Astrocyte (in vitro differentiated cells and primary cell): ENCODE measurements at regions not wholly inside any gene's neighbourhood (a gene's known extent, or its start where the extent isn't known, plus 50 kb on each side); places are given as distances from the start of the nearest gene placed in this dataset.
"Not testable (repeated sequence)": the region's sequence is repeated elsewhere in the genome, so short reads cannot be mapped to it uniquely, and the experiment has no call there.

ENCODE experiments used
- DNase-seq: peaks from one replicate; pipeline ENCODE4 v3.0.0-alpha.2; 2010; ENCODE audit warnings: low read depth
- FAIRE-seq: peaks from 2 replicates; lab custom pipeline; 2011; peaks lifted over from hg19 to GRCh38; lab: Jason Lieb, UNC
- H2AFZ ChIP-seq: 2 replicates; pipeline ENCODE4 v1.6.0; 2012; ENCODE audit warnings: low read depth, low read length, inconsistent platforms
- H3K27ac ChIP-seq: 2 replicates; pipeline ENCODE4 v1.5.1; 2011; ENCODE audit warnings: low read depth, low read length, inconsistent platforms
- H3K27me3 ChIP-seq: 2 replicates; pipeline ENCODE4 v1.6.0; 2011; ENCODE audit warnings: low read length, inconsistent platforms; ENCODE audit not compliant: insufficient read depth
- H3K36me3 ChIP-seq: 2 replicates; pipeline ENCODE4 v1.5.1; 2011; ENCODE audit warnings: low read length, inconsistent platforms; ENCODE audit not compliant: insufficient read depth
- H3K4me1 ChIP-seq: 2 replicates; pipeline ENCODE4 v1.5.1; 2011; ENCODE audit warnings: low read length, inconsistent platforms; ENCODE audit not compliant: insufficient read depth
- H3K4me2 ChIP-seq: 2 replicates; pipeline ENCODE4 v1.6.0; 2012; ENCODE audit warnings: low read length, inconsistent platforms
- H3K4me3 ChIP-seq: 2 replicates; pipeline ENCODE4 v1.5.1; 2011; ENCODE audit warnings: low read depth, mild to moderate bottlenecking, low read length, inconsistent platforms; ENCODE audit not compliant: insufficient read depth
- H3K79me2 ChIP-seq: 2 replicates; pipeline ENCODE4 v1.6.0; 2012; ENCODE audit warnings: mild to moderate bottlenecking, low read length, inconsistent platforms; ENCODE audit not compliant: insufficient read depth
- H3K9ac ChIP-seq: 2 replicates; pipeline ENCODE4 v1.6.0; 2012; ENCODE audit warnings: mild to moderate bottlenecking, low read length, inconsistent platforms
- H3K9me3 ChIP-seq: 2 replicates; pipeline ENCODE4 v1.5.1; 2012; ENCODE audit warnings: low read depth, mild to moderate bottlenecking, low read length, inconsistent platforms; ENCODE audit not compliant: insufficient read depth
- H4K20me1 ChIP-seq: 2 replicates; pipeline ENCODE4 v1.6.0; 2012; ENCODE audit warnings: low read length, inconsistent platforms; ENCODE audit not compliant: insufficient read depth
- H3K27ac Mint-ChIP-seq: one replicate; pipeline ENCODE4 v1.8.0; 2021; ENCODE audit warnings: mild to moderate bottlenecking, mixed read lengths; ENCODE audit not compliant: unreplicated experiment
- H3K27me3 Mint-ChIP-seq: one replicate; pipeline ENCODE4 v1.8.0; 2021; ENCODE audit warnings: low read depth, mixed read lengths; ENCODE audit not compliant: unreplicated experiment
- H3K36me3 Mint-ChIP-seq: one replicate; pipeline ENCODE4 v1.8.0; 2021; ENCODE audit warnings: low read depth, mixed read lengths; ENCODE audit not compliant: unreplicated experiment
- H3K4me1 Mint-ChIP-seq: one replicate; pipeline ENCODE4 v1.8.0; 2021; ENCODE audit warnings: low read depth, mixed read lengths; ENCODE audit not compliant: unreplicated experiment
- H3K4me3 Mint-ChIP-seq: one replicate; pipeline ENCODE4 v1.8.0; 2021; ENCODE audit warnings: mild to moderate bottlenecking, moderate library complexity, mixed read lengths; ENCODE audit not compliant: unreplicated experiment
- H3K9me3 Mint-ChIP-seq: one replicate; pipeline ENCODE4 v1.8.0; 2021; ENCODE audit warnings: mild to moderate bottlenecking, mixed read lengths; ENCODE audit not compliant: unreplicated experiment

DNA sequence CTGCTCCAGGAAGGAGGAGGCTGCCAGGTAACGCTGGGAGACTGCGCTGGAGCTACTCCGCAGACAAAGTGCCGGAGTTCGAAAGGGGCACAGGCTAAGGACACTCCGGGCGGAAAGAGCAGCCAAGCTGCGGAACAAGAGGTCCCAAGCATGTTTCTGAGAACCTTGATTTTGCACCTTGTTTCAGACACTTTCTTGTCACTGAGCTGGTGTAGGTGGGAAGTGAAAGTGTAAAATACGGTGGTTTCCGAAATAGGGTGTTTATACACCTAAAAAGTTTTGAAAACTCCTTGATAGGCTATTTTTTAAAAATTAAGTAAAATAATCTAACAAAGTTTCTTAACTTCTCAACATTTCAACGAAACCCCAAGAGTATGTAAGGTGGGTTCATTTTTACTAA lies 278.2 kb downstream of the ANAPC1 start:
- not testable (repeated sequence) for H3K27me3 Mint-ChIP-seq, H3K36me3 Mint-ChIP-seq, H3K36me3 ChIP-seq, DNase-seq, H3K4me3 Mint-ChIP-seq, H3K27me3 ChIP-seq, H3K79me2 ChIP-seq, H3K4me3 ChIP-seq, H3K9me3 Mint-ChIP-seq, H3K4me1 Mint-ChIP-seq, H3K27ac Mint-ChIP-seq, H3K27ac ChIP-seq, H3K4me1 ChIP-seq, H2AFZ ChIP-seq, H4K20me1 ChIP-seq, FAIRE-seq, H3K9ac ChIP-seq, H3K4me2 ChIP-seq, H3K9me3 ChIP-seq

DNA sequence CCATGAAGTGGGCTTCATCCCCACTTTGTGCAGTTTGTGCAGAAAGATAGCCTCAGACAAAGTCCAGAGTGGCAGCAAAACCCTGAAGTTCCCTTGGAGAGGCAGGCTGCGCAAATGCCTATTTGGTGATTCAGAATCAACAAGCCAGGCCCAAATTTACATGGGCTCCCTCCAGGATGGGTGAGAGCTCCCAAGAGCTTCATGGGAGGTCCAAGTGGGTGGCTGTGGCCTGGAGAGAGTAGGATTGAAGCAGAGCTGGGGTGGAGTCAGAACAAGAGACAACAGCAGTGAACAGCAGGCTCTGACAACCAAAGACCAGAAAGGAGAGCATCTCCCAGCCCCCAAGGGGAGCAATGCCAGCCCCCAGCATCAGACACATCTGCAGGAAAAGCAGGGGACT lies 277.4 kb downstream of the ANAPC1 start:
- not testable (repeated sequence) for FAIRE-seq, H3K27me3 ChIP-seq, H3K27ac ChIP-seq, H3K9me3 Mint-ChIP-seq, H4K20me1 ChIP-seq, H3K36me3 Mint-ChIP-seq, H3K9ac ChIP-seq, H3K27ac Mint-ChIP-seq, H3K4me2 ChIP-seq, H3K4me1 Mint-ChIP-seq, H3K4me3 Mint-ChIP-seq, H3K36me3 ChIP-seq, H3K9me3 ChIP-seq, H3K4me3 ChIP-seq, DNase-seq, H3K27me3 Mint-ChIP-seq, H2AFZ ChIP-seq, H3K79me2 ChIP-seq, H3K4me1 ChIP-seq

DNA sequence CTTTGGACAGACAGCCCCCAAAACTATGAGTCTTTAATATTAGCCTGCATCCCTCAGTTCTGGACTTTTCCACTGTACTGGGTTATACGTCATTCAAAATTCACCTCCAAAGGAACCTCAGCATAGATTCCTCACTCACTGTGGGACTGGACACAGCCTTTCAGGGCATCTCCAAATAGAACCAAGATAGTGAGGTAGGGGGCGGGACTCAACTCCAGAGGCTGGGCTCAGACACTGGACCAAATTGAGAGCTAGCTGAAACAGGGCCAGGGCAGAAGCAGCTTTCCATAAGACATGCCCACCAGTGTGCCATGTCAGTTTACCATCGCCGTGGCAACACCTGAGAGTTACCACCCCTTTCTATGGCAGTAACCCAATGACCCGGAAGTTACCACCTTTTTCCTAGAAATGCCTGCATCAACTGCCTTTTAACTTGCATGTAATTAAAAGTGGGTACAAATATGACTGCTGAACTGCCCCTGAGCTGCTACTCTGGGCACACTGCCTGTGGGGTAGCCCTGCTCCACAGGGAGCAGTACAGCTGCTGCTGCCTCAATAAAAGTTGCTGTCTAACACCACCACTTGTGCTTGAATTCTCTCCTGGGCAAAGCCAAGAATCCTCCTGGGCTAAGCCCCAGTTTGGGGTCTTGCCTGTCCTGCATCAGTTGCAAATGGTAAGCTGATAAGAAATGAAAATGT lies 274.7 kb downstream of the ANAPC1 start:
- not testable (repeated sequence) for H3K27ac Mint-ChIP-seq, H4K20me1 ChIP-seq, H3K9me3 ChIP-seq, H2AFZ ChIP-seq, H3K4me3 ChIP-seq, H3K36me3 Mint-ChIP-seq, FAIRE-seq, H3K4me1 Mint-ChIP-seq, H3K27me3 Mint-ChIP-seq, H3K27ac ChIP-seq, H3K4me3 Mint-ChIP-seq, H3K4me1 ChIP-seq, H3K9ac ChIP-seq, H3K9me3 Mint-ChIP-seq, H3K4me2 ChIP-seq, DNase-seq, H3K27me3 ChIP-seq, H3K79me2 ChIP-seq, H3K36me3 ChIP-seq

DNA sequence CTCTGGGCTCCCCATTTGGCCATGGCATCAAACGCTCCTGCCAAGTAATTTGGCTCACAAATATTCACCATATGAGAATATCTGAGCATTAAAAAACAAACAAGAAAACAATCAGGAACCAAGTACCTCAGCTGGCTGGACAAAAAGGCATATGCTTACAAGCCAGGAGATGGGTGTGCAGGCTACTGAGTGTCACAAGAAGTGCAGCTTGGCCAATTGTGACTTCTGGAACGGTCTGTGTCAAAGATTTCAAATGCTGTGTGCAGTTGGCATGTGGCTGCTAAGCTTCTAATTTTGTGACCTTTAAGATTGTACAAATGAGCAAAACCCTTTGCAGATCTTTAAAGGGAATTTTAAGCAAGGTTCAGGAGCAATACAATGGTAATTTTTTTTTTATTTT lies 274.0 kb downstream of the ANAPC1 start:
- H3K27me3 Mint-ChIP-seq, H3K27ac Mint-ChIP-seq, H3K36me3 Mint-ChIP-seq, H3K4me1 Mint-ChIP-seq, H3K9ac ChIP-seq, H2AFZ ChIP-seq, H4K20me1 ChIP-seq, H3K4me3 ChIP-seq, H3K9me3 ChIP-seq, H3K27ac ChIP-seq, H3K27me3 ChIP-seq, FAIRE-seq, H3K9me3 Mint-ChIP-seq, H3K4me3 Mint-ChIP-seq, H3K79me2 ChIP-seq, H3K4me1 ChIP-seq, DNase-seq, H3K36me3 ChIP-seq, H3K4me2 ChIP-seq: not testable (repeated sequence)
